ENCODE measurements at regions not wholly inside any gene's neighbourhood (a gene's known extent, or its start where the extent isn't known, plus 50 kb on each side); places are given as distances from the start of the nearest gene placed in this dataset.

- no peaks in the 10 kb centered on the region for H3K36me3 ChIP-seq (ENCODE audit: control insufficient read depth, low read depth, low read length)
- no peaks in the 10 kb centered on the region for H3K9me3 ChIP-seq (ENCODE audit: control insufficient read depth, low read depth, low read length)
- no peak overlapping the region for H3K27ac ChIP-seq (ENCODE audit: low read length)
- H3K27me3 ChIP-seq (ENCODE audit: control insufficient read depth, insufficient read depth, low read length): no peaks in the 10 kb centered on the region
- no peaks in the 10 kb centered on the region for H3K4me1 ChIP-seq (ENCODE audit: control insufficient read depth, low read depth, low read length)
- H3K4me3 ChIP-seq (ENCODE audit: low read length): no peak overlapping the region
- no peak overlapping the region for H3K9ac ChIP-seq (ENCODE audit: low read length)
These were observed 268.4 kb upstream of the ROBO1 start for GRCh38 chr3:80036176-80036575.

GRCh38 chr3:80035021-80035420 lies 267.2 kb upstream of the ROBO1 start:
- no peaks in the 10 kb centered on the region for H3K27me3 ChIP-seq (ENCODE audit: control insufficient read depth, insufficient read depth, low read length)
- no peaks in the 10 kb centered on the region for H3K36me3 ChIP-seq (ENCODE audit: control insufficient read depth, low read depth, low read length)
- no peaks in the 10 kb centered on the region for H3K4me1 ChIP-seq (ENCODE audit: control insufficient read depth, low read depth, low read length)

GRCh38 chr3:80023010-80023409 lies 255.2 kb upstream of the ROBO1 start:
- Histone ChIP-seq H3K27me3 (ENCODE audit: control insufficient read depth, insufficient read depth, low read length) (no peaks in the 10 kb centered on the region), H3K4me1 (ENCODE audit: control insufficient read depth, low read depth, low read length) (no peaks in the 10 kb centered on the region), H3K4me3 (ENCODE audit: low read length) (no peak overlapping the region), H3K36me3 (ENCODE audit: control insufficient read depth, low read depth, low read length) (no peaks in the 10 kb centered on the region), H3K9me3 (ENCODE audit: control insufficient read depth, low read depth, low read length) (no peaks in the 10 kb centered on the region), H3K27ac (ENCODE audit: low read length) (no peak overlapping the region), H3K9ac (ENCODE audit: low read length) (no peak overlapping the region)

More at GRCh38 chr3:80035021-80035420, 267.2 kb upstream of the ROBO1 start:
- Histone ChIP-seq H3K4me3 (ENCODE audit: low read length) (no peak overlapping the region), H3K9ac (ENCODE audit: low read length) (no peak overlapping the region), H3K9me3 (ENCODE audit: control insufficient read depth, low read depth, low read length) (no peaks in the 10 kb centered on the region), H3K27ac (ENCODE audit: low read length) (no peak overlapping the region)

GRCh38 chr3:80018375-80018774 lies 250.6 kb upstream of the ROBO1 start:
- Histone ChIP-seq H3K4me1 (ENCODE audit: control insufficient read depth, low read depth, low read length) (no peaks in the 10 kb centered on the region), H3K36me3 (ENCODE audit: control insufficient read depth, low read depth, low read length) (no peaks in the 10 kb centered on the region)

GRCh38 chr3:80017369-80017768 lies 249.6 kb upstream of the ROBO1 start:
- no peak overlapping the region for H3K4me3 ChIP-seq (ENCODE audit: low read length)
- H3K27me3 ChIP-seq (ENCODE audit: control insufficient read depth, insufficient read depth, low read length): no peaks in the 10 kb centered on the region
- H3K27ac ChIP-seq (ENCODE audit: low read length): no peak overlapping the region
- no peaks in the 10 kb centered on the region for H3K9me3 ChIP-seq (ENCODE audit: control insufficient read depth, low read depth, low read length)
- H3K9ac ChIP-seq (ENCODE audit: low read length): no peak overlapping the region
- no peaks in the 10 kb centered on the region for H3K4me1 ChIP-seq (ENCODE audit: control insufficient read depth, low read depth, low read length)
- no peaks in the 10 kb centered on the region for H3K36me3 ChIP-seq (ENCODE audit: control insufficient read depth, low read depth, low read length)

More at GRCh38 chr3:80018375-80018774, 250.6 kb upstream of the ROBO1 start:
- Histone ChIP-seq H3K9me3 (ENCODE audit: control insufficient read depth, low read depth, low read length) (no peaks in the 10 kb centered on the region), H3K9ac (ENCODE audit: low read length) (no peak overlapping the region), H3K27ac (ENCODE audit: low read length) (no peak overlapping the region), H3K27me3 (ENCODE audit: control insufficient read depth, insufficient read depth, low read length) (no peaks in the 10 kb centered on the region), H3K4me3 (ENCODE audit: low read length) (no peak overlapping the region)

- no peaks in the 10 kb centered on the region for H3K9me3 ChIP-seq (ENCODE audit: control insufficient read depth, low read depth, low read length)
- H3K27ac ChIP-seq (ENCODE audit: low read length): no peak overlapping the region
- no peak overlapping the region for H3K9ac ChIP-seq (ENCODE audit: low read length)
- no peak overlapping the region for H3K4me3 ChIP-seq (ENCODE audit: low read length)
- H3K4me1 ChIP-seq (ENCODE audit: control insufficient read depth, low read depth, low read length): no peaks in the 10 kb centered on the region
- H3K36me3 ChIP-seq (ENCODE audit: control insufficient read depth, low read depth, low read length): no peaks in the 10 kb centered on the region
- no peaks in the 10 kb centered on the region for H3K27me3 ChIP-seq (ENCODE audit: control insufficient read depth, insufficient read depth, low read length)
These were observed 246.8 kb upstream of the ROBO1 start for GRCh38 chr3:80014576-80014975.

GRCh38 chr3:80010021-80010571 lies 242.3 kb upstream of the ROBO1 start:
- H3K9me3 ChIP-seq (ENCODE audit: control insufficient read depth, low read depth, low read length): no peaks in the 10 kb centered on the region
- H3K9ac ChIP-seq (ENCODE audit: low read length): no peak overlapping the region

GRCh38 chr3:80007522-80007921 lies 239.7 kb upstream of the ROBO1 start:
- Histone ChIP-seq H3K4me3 (ENCODE audit: low read length) (no peak overlapping the region), H3K4me1 (ENCODE audit: control insufficient read depth, low read depth, low read length) (no peaks in the 10 kb centered on the region), H3K36me3 (ENCODE audit: control insufficient read depth, low read depth, low read length) (no peaks in the 10 kb centered on the region), H3K27me3 (ENCODE audit: control insufficient read depth, insufficient read depth, low read length) (no peaks in the 10 kb centered on the region), H3K27ac (ENCODE audit: low read length) (no peak overlapping the region), H3K9me3 (ENCODE audit: control insufficient read depth, low read depth, low read length) (no peaks in the 10 kb centered on the region), H3K9ac (ENCODE audit: low read length) (no peak overlapping the region)

More at GRCh38 chr3:80010021-80010571, 242.3 kb upstream of the ROBO1 start:
- Histone ChIP-seq H3K36me3 (ENCODE audit: control insufficient read depth, low read depth, low read length) (no peaks in the 10 kb centered on the region), H3K27ac (ENCODE audit: low read length) (no peak overlapping the region), H3K4me1 (ENCODE audit: control insufficient read depth, low read depth, low read length) (no peaks in the 10 kb centered on the region), H3K27me3 (ENCODE audit: control insufficient read depth, insufficient read depth, low read length) (no peaks in the 10 kb centered on the region), H3K4me3 (ENCODE audit: low read length) (no peak overlapping the region)

- no peak overlapping the region for H3K4me3 ChIP-seq (ENCODE audit: low read length)
- H3K4me1 ChIP-seq (ENCODE audit: control insufficient read depth, low read depth, low read length): no peaks in the 10 kb centered on the region
- no peaks in the 10 kb centered on the region for H3K9me3 ChIP-seq (ENCODE audit: control insufficient read depth, low read depth, low read length)
- no peaks in the 10 kb centered on the region for H3K27me3 ChIP-seq (ENCODE audit: control insufficient read depth, insufficient read depth, low read length)
- H3K27ac ChIP-seq (ENCODE audit: low read length): no peak overlapping the region
- no peak overlapping the region for H3K9ac ChIP-seq (ENCODE audit: low read length)
- H3K36me3 ChIP-seq (ENCODE audit: control insufficient read depth, low read depth, low read length): no peaks in the 10 kb centered on the region
These were observed 238.5 kb upstream of the ROBO1 start for GRCh38 chr3:80006315-80006714.

GRCh38 chr3:80000022-80000421 lies 232.2 kb upstream of the ROBO1 start:
- no peaks in the 10 kb centered on the region for H3K9me3 ChIP-seq (ENCODE audit: control insufficient read depth, low read depth, low read length)
- no peak overlapping the region for H3K27ac ChIP-seq (ENCODE audit: low read length)
- no peak overlapping the region for H3K9ac ChIP-seq (ENCODE audit: low read length)
- no peak overlapping the region for H3K4me3 ChIP-seq (ENCODE audit: low read length)
- H3K4me1 ChIP-seq (ENCODE audit: control insufficient read depth, low read depth, low read length): no peaks in the 10 kb centered on the region
- H3K36me3 ChIP-seq (ENCODE audit: control insufficient read depth, low read depth, low read length): no peaks in the 10 kb centered on the region
- no peaks in the 10 kb centered on the region for H3K27me3 ChIP-seq (ENCODE audit: control insufficient read depth, insufficient read depth, low read length)

GRCh38 chr3:79994397-79994796 lies 226.6 kb upstream of the ROBO1 start:
- H3K27ac ChIP-seq (ENCODE audit: low read length): no peak overlapping the region
- no peaks in the 10 kb centered on the region for H3K36me3 ChIP-seq (ENCODE audit: control insufficient read depth, low read depth, low read length)
- H3K4me3 ChIP-seq (ENCODE audit: low read length): no peak overlapping the region
- H3K4me1 ChIP-seq (ENCODE audit: control insufficient read depth, low read depth, low read length): no peaks in the 10 kb centered on the region
- H3K27me3 ChIP-seq (ENCODE audit: control insufficient read depth, insufficient read depth, low read length): no peaks in the 10 kb centered on the region
- H3K9ac ChIP-seq (ENCODE audit: low read length): no peak overlapping the region
- H3K9me3 ChIP-seq (ENCODE audit: control insufficient read depth, low read depth, low read length): no peaks in the 10 kb centered on the region

- H3K4me1 ChIP-seq (ENCODE audit: control insufficient read depth, low read depth, low read length): no peaks in the 10 kb centered on the region
- H3K9ac ChIP-seq (ENCODE audit: low read length): no peak overlapping the region
- no peak overlapping the region for H3K27ac ChIP-seq (ENCODE audit: low read length)
- H3K4me3 ChIP-seq (ENCODE audit: low read length): no peak overlapping the region
- H3K9me3 ChIP-seq (ENCODE audit: control insufficient read depth, low read depth, low read length): no peaks in the 10 kb centered on the region
- H3K36me3 ChIP-seq (ENCODE audit: control insufficient read depth, low read depth, low read length): no peaks in the 10 kb centered on the region
- H3K27me3 ChIP-seq (ENCODE audit: control insufficient read depth, insufficient read depth, low read length): no peaks in the 10 kb centered on the region
These were observed 218.5 kb upstream of the ROBO1 start for GRCh38 chr3:79986338-79986737.

Data from iPS-18a (cell line).